ENCODE measurements at regions not wholly inside any gene's neighbourhood (a gene's known extent, or its start where the extent isn't known, plus 50 kb on each side); places are given as distances from the start of the nearest gene placed in this dataset.

DNA sequence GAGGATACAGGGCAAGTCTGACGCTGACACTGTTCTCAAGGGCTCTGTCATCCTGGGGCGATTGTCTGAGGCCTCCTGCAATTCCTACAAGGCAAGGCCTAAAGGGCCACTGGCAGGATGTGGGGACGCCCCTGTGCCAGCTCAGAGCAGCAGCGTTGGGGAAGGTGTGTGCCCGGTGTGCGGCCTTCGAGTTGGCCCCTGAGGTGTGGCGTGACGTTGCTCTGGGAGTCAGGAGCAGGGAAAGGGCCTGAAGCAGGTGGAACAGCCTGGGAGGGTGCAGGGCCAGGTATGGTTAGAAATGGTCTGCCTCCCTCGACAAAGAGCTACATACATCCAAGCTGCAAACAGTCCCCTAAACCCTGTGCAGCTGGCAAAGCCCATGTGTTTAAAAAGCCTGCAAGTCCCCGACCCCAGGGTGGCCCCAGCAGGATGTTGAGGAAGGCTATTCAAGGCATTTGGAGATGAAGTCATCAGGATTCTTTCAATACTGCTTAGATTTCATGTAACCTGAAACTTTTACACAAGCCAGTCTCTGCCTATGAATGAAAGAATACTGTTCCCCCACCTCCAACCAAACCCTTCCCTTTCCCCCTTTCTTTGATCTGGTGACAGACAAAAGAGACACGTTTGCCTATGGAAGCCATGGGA is 142.5 kb upstream of the TNS3 start:
- no peak for DNase-seq (ENCODE audit: low spot score)

DNA sequence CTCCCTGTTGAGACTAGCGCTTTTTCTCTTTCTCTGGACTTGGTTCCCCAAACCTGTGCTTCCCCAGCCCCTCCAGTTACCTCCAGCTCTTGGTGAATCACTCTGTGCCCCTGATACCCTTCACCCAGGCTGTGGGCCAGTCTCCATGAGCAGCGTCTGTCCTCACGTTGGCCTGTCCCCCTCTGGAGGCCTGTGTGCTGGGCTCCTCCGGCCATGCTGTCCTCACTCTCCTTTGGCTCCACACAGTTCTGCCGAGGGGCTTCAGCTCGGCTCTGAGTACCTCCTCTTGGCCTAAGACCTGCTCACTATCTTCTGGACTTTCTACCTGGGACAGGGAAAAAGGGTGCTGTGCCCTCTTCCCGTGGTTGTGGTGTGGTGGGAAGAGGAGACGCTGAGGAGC is 140.2 kb upstream of the TNS3 start:
- no peak for DNase-seq (ENCODE audit: low spot score)

DNA sequence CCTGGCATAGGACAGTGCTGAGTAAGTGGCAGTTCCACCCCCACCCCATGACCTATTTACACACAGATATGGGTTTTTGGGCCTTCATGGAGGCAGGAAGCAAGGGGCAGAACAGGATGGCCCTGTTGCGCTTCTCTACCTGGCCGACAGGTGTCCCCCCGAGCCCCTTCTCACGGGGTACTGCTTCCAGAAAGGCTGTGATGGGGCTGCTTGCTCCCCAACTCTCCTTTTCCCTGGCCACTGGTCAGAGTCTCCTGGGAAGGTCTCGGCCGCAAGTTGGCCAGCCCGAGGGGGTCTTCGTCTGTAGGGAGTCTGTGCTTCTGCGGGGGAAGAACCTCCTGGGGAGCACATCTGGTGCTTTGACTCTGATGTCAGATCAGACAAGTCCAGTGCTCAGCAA is 139.8 kb upstream of the TNS3 start:
- DNase-seq (ENCODE audit: low spot score), result no peak

DNA sequence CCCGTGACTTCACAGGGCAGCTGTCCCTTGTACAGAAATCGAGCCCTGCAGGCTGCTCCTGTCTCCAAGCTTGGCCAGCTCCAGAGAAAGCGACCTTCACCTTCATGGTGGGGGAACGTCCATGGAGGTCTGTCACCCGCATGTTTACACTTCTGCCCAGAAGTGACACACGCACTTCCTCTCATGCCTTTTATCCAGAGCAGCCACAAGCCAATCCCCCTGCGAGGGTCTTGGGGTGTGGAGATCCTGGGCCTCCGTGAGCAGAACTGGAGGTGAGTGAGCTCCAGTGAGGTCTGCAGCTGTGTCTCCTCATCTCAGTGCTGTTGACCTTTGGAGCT is 139.0 kb upstream of the TNS3 start:
- DNase-seq (ENCODE audit: low spot score), result no peak

- no peak for DNase-seq (ENCODE audit: low spot score)
These were observed 138.4 kb upstream of the TNS3 start for GRCh38 chr7:47720141-47720906.

DNA sequence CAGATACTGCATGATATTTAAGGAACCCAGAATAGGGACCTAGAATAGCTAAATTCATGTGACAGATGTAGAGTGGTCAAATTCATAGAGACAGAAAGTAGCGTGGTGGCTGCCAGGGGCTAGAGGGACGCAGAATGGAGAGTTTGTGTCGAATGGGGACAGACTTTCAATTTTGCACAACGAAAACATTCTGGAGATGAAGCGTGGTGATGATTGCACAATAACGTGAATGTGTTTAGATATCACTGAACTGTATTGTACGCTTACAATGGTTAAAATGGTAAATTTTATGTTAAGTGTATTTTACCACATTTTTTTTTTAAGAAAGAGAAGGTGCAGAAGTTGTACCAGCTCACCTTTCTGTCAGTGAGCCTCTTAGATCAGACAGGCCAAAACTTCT is 137.8 kb upstream of the TNS3 start:
- DNase-seq (ENCODE audit: low spot score), result no peak

GRCh38 chr7:47715631-47716068 is 133.7 kb upstream of the TNS3 start:
- DNase-seq (ENCODE audit: low spot score), result no peak

GRCh38 chr7:47714669-47715607 is 133.0 kb upstream of the TNS3 start:
- DNase-seq (ENCODE audit: low spot score), result no peak

- no peak for DNase-seq (ENCODE audit: low spot score)
These were observed 131.7 kb upstream of the TNS3 start for GRCh38 chr7:47713595-47713994.

DNA sequence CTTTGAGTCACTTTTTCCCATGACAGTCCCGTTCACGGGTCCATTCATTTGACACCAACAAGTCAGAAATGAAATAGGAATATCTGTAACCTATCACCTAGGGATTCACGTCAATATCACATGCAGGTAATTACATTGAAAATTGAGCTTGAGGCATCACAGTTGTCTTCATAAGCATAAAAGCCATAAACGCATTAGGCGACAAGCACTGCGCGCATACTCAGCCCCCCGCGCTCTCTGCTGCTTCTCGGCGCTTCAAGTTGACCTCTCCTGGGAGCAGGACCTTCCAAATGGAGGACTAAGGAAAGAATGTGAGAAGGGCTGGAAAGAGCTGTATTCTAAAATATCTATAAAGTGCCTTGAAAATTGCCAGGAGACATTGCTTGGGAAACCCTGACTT is 130.5 kb upstream of the TNS3 start:
- DNase-seq (ENCODE audit: low spot score), result no peak

DNA sequence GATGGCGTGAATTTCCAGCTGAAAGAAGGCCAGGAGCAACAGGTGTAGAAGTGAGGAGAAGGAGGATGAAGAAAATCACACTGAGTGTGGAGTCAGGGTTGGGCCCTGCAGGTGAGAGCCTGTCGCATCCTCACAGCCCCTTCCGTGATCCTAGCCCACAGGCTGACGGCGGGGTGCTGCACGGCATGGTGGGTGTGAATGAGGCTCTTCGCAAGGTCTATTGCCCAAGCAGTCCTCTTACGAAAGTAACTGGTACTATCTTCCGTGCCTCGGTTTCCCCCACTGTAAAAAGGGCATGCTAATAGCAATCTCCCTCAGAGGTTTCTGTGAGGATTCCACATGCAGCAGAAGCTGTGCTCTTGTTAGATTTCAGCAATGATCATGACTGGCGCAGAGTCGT is 129.9 kb upstream of the TNS3 start:
- DNase-seq (ENCODE audit: low spot score), result no peak

DNA sequence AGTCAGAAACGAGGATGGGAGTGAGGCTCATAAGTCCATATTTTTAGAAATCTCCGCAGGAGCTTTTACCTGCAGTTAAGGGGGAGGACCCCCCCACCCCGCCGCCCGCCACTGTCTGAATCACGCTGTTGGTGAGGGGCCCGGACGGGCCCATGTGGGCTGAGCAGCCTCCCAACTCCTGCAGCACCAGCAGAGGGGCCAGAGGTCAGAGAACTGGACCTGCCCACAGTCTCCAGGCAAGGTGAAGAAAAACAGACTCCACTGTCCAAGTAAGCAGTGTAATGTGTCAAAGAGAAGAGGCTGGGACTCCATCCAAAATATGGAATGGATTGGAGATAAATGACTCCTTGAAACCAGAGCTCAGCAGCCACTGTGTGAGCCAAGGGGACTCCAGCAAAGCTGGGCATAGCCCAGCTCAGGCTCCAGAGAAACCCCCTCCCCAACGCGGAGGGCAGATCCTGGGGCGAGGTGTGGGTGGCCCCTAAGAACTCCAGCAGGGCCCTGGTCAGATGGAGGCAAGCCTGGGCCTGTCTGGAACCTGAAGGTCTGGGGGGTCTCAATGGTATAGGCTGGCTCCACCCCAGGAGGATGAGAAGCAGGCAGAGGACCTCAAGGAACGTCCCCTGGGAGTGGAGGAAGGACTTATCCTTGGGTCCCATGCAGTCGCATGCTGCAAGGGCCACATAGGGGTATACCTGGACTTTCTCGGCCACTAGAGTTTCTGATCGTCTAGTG is 128.5 kb upstream of the TNS3 start:
- no peak for DNase-seq (ENCODE audit: low spot score)

DNA sequence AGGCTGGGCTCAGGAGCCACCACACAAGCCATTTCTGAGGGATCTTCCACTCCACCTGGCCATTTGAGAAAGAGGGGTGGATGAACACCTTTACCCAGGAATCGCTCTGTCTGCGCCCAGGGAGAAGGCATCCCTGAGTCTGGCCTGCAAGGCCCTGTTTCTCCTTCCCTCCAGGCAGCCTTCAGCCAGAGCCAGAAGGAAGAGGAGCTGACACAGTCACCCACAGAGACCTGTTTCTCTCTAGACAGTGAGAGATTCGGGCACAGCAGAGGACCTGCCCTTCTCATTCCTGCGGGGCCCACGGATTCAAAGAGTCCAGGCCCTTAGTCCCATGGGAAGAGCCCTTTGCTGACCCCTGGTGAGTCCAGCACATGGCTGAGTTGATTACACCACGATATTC is 127.5 kb upstream of the TNS3 start:
- no peak for DNase-seq (ENCODE audit: low spot score)

DNA sequence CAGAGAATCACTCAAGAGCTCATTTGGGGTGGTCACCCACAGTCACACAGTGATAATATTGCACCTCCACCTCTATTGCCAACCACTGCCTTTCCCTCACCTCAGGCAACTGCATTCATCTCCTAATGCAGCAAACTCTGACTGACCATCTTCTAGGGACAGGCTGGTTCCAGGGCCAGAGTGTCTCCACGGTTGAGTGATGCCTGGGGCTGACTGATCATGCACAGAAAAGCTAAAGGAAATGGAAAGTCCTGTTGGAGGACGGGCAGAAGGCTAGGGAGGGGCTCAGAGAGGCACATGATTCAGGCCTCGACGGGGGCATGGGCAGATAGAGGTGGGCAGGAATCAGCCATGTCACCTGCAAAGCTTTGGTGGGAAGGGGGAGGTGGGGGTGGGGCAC is 127.1 kb upstream of the TNS3 start:
- DNase-seq (ENCODE audit: low spot score), result no peak

DNA sequence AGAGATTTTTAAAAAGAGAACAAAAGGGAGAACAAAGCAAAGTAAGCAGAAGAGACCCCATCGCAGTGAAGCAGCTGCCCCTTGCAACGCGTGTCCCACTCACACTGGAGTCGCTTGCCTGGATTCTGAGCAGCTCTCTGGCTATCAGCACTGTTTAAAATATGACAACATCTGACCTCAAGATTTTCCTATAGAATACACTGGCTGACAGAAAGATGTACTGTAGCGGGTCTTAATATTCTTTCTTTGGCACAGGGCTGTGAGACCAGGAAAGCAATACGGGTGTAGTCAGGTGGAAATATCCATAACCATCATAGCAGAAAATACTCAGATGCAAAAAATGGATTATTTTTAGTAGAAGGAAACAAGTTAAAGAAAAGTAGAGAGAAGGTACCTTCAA is 125.7 kb upstream of the TNS3 start:
- DNase-seq (ENCODE audit: low spot score), result no peak

GRCh38 chr7:47704936-47705335 is 123.0 kb upstream of the TNS3 start:
- DNase-seq (ENCODE audit: low spot score), result no peak

DNA sequence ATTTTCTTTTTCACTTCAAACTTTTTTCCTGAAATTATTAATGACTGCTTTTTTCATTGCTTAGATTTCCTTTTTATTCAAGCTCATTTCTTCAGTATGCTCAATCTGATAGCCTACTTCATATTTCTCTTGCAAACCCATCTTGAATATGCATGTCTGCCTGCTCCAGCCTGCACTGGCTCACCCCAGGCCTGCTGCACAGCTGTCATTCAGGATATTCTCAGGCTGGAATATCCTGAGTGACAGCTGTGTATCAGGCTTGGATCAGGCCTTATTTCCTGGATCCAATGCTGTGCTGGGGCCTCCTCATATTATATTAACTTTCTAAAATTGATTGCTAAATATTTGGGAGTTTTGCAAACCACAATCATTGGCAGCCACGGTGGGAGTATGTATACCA is 120.2 kb upstream of the TNS3 start:
- no peak for DNase-seq (ENCODE audit: low spot score)

DNA sequence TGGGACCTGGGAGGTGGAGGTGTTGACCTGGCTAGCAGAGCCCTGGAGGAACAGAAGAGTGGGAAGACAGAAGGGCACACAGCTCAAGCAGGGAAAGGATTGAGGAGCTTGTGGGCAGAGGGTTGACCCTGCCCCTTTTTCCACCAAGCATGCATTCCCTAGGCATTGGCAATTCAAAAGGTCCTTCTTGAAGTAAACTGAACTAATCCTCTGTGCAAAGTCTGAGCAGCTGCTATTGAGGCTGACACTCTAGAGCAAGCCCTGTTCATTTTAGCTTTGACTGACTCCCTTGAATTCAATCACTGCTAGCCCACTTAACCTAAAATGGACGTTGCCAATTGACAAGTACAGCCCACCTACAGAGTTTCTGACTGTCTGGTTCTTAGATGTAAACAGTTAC is 116.5 kb upstream of the TNS3 start:
- DNase-seq (ENCODE audit: low spot score), result no peak

- DNase-seq (ENCODE audit: low spot score), result no peak
These were observed 115.6 kb upstream of the TNS3 start for GRCh38 chr7:47697543-47697942.

GRCh38 chr7:47696152-47696710 is 114.3 kb upstream of the TNS3 start:
- no peak for DNase-seq (ENCODE audit: low spot score)

DNA sequence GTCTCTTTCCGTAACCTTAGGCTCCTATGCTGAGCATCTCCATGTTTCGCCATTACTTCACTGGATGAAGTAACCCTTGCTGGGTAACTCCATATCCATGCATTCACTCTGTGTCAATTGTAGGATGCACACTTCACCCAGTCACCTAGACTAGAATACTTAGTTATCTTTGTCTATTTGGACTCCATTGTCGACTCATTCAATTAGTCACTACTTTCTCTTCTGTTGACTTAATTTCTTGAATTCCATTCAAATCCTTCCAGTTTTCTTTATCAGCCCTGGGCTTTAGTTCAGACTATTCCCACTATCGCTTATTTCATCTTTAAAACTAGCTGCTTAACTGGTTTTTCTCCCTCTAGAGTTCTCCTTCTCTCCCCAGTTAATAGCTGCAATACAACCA is 111.3 kb upstream of the TNS3 start:
- DNase-seq (ENCODE audit: low spot score), result no peak

- DNase-seq (ENCODE audit: low spot score), result no peak
These were observed 110.1 kb upstream of the TNS3 start for GRCh38 chr7:47691988-47692387.
